Heart left ventricle (tissue), 16 donors: ENCODE measurements at regions not wholly inside any gene's neighbourhood (a gene's known extent, or its start where the extent isn't known, plus 50 kb on each side); places are given as distances from the start of the nearest gene placed in this dataset.
"Not testable (repeated sequence)": the region's sequence is repeated elsewhere in the genome, so short reads cannot be mapped to it uniquely, and the experiment has no call there.

Experiments
- ATAC-seq, 4 donors: fragments of 200-7000 bp; cut with Tn5 transposase; one replicate each; pipeline ENCODE4 v1.9.1; 2020 to 2022; ENCODE audit warnings: moderate library complexity in 4 of 4, mild to moderate bottlenecking in 3 of 4, moderate number of reproducible peaks in 1 of 4
- DNase-seq, 5 donors: peaks; one replicate each; pipeline ENCODE4 v3.0.0-alpha.2; 2020
- H3K27ac ChIP-seq, 12 donors: fragments of 200-600 bp; sonication (generic) in 4 of 12; one replicate each; pipeline versions ENCODE4 v1.5.0 to v1.8.0; 2016 to 2022; ENCODE audit warnings: mild to moderate bottlenecking in 2 of 12
- H3K27me3 ChIP-seq, 9 donors: fragments of 200-600 bp; sonication (generic) in 2 of 9; one replicate each; pipeline versions ENCODE4 v1.5.1 to v1.8.0; 2016 to 2022; ENCODE audit warnings: mild to moderate bottlenecking in 3 of 9
- H3K36me3 ChIP-seq, 9 donors: fragments of 200-600 bp; sonication (generic) in 2 of 9; one replicate each; pipeline versions ENCODE4 v1.5.0 to v1.8.0; 2018 to 2022; ENCODE audit warnings: mild to moderate bottlenecking in 2 of 9
- H3K4me1 ChIP-seq, 12 donors: fragments of 200-600 bp; sonication (generic) in 4 of 12; one replicate each; pipeline versions ENCODE4 v1.5.0 to v1.8.0; 2016 to 2022; ENCODE audit warnings: mild to moderate bottlenecking in 3 of 12
- H3K4me3 ChIP-seq, 12 donors: fragments of 200-600 bp; sonication (generic) in 4 of 12; one replicate each; pipeline versions ENCODE4 v1.5.0 to v1.8.0; 2017 to 2022; ENCODE audit warnings: mild to moderate bottlenecking in 9 of 12, moderate library complexity in 4 of 12
- H3K9me3 ChIP-seq, 12 donors: fragments of 200-600 bp; sonication (generic) in 4 of 12; one replicate each; pipeline versions ENCODE4 v1.5.0 to v1.8.0; 2016 to 2022; ENCODE audit warnings: mild to moderate bottlenecking in 1 of 12
- POLR2A ChIP-seq, 2 donors: fragments of 450-650 bp; IDR thresholded peaks; one replicate each; pipeline ENCODE4 v1.6.1; 2017; ENCODE audit warnings: antibody characterized with exemption in 2 of 2, mild to moderate bottlenecking in 2 of 2, moderate library complexity in 2 of 2
- WGBS, 4 donors: extraction: QIAGEN DNeasy Blood & Tissue Kit in 2 of 4; methylation state at CpG; one replicate each; pipeline versions ENCODE4 v1.1.5 to v1.1.7; 2013 to 2018; 5-methylcytosine and 5-hydroxymethylcytosine counted together
- intact Hi-C, 10 donors: fragments of 100-400 bp; cut with DNase I; formaldehyde crosslinking; loops; one replicate each; pipeline versions ENCODE4 v1.11.1 to v1.14.2; 2022
- TF ChIP-seq, protein P1 (sequence below), 12 donors: fragments of 200-600 bp; sonication (generic) in 4 of 12; IDR thresholded peaks; one replicate each; pipeline versions ENCODE4 v1.5.0 to v1.8.0; 2018 to 2022; ENCODE audit warnings: antibody characterized with exemption in 12 of 12, mild to moderate bottlenecking in 5 of 12
- donor health status: ischemic (EF 13 %, LVEDD 7.1; RV severe dilation, severe dysfunction).
- donor health status: healthy with polysubstance abuse.
- donor health status: DM: no; HTN: yes; CAD: no.
- donor health status: DM: no; HTN: no; CAD: no.
- donor health status: ischemic (EF 25% LVEDD 6.9; RV normal size, moderate dysfunction).
- donor health status: ischemic (EF 25% LVEDD 5.7; RV mildly dilated, moderate dysfunction).
- donor health status: healthy.
- donor health status: DM: yes; HTN: yes; CAD: no.
- donor health status: ischemic (EF 35%, LVEDD 5.7; RV mildly dilated, moderate dysfunction).
- donor health status: nonischemic (EF 11% LVEDD 7.7; RV severe dilation, severe dysfunction).
- donor health status: DM: yes; HTN: yes; CAD: no.
- donor health status: PGD.
- donor health status: ischemic (EF 29% LVEDD 5.4; RV normal size, mild dysfunction).
- donor health status: nonischemic (EF 23%, LVEDD 6.1; RV moderate dilation, normal function).

- H3K9me3 ChIP-seq, result peaks cover 0 to 10% (median 0%) of the 10 kb centered on the region in 12 donors
- H3K27ac ChIP-seq, result no peak overlapping the region
- DNase-seq, result no peak
- 73 to 89% (median 82%) methylated on average over 4 of the region's 4 CpGs for WGBS, 4 donors
- no peak for ATAC-seq
- no peaks in the 10 kb centered on the region for H3K36me3 ChIP-seq
- H3K27me3 ChIP-seq, result no peaks in the 10 kb centered on the region
- intact Hi-C loops, result no loop called here
- no peak for TF ChIP-seq POLR2A (IDR thresholded peaks at IDR 0.05)
- no peak overlapping the region for H3K4me3 ChIP-seq
- H3K4me1 ChIP-seq, result no peaks in the 10 kb centered on the region
These were observed 117.1 kb upstream of the CHD1 start for GRCh38 chr5:99045871-99046270.

DNA sequence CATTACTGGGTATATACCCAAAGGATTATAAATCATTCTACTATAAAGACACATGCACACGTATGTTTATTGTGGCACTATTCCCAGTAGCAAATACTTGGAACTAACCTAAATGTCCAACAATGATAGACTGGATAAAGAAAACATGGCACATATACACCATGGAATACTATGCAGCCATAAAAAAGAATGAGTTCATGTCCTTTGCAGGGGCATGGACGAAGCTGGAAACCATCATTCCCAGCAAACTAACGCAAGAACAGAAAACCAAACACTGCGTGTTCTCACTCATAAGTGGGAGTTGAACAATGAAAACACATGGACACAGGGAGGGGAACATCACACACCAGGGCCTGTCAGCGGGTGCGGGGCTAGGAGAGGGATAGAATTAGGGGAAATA lies 114.5 kb upstream of the CHD1 start:
- DNase-seq, H3K27me3 ChIP-seq, H3K27ac ChIP-seq, intact Hi-C loops, H3K4me1 ChIP-seq, H3K36me3 ChIP-seq, H3K4me3 ChIP-seq, ATAC-seq: not testable (repeated sequence)
- 86 to 94% (median 91%) methylated on average over 6 of the region's 6 CpGs for WGBS, 4 donors
- peaks cover 0 to 10% (median 0%) of the 10 kb centered on the region in 12 donors for H3K9me3 ChIP-seq

DNA sequence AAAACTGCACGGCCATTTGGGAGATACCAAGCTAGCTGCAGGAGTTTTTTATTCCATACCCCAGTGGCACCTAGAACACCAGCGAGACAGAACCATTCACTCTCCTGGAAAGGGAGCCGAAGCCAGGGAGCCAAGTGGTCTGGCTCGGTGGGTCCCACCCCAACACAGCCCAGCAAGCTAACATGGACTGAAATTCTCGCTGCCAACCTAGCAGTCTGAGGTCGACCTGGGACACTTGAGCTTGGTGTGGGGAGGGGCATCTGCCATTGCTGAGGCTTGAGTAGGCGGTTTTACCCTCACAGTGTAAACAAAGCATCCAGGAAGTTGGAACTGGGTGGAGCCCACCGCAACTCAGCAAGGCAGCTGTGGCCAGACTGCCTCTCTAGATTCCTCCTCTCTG lies 108.9 kb upstream of the CHD1 start:
- Histone ChIP-seq H3K9me3 (peaks cover 0 to 10% (median 0%) of the 10 kb centered on the region in 12 donors), H3K27ac (no peak overlapping the region), H3K36me3 (no peaks in the 10 kb centered on the region), H3K4me3 (no peak overlapping the region), H3K4me1 (peaks cover 0 to 35% (median 3%) of the 10 kb centered on the region in 12 donors), H3K27me3 (no peaks in the 10 kb centered on the region)
- DNase-seq (peak in 1 of 5 donors; percentile 59), ATAC-seq (no peak)
- TF ChIP-seq, protein P1, sequence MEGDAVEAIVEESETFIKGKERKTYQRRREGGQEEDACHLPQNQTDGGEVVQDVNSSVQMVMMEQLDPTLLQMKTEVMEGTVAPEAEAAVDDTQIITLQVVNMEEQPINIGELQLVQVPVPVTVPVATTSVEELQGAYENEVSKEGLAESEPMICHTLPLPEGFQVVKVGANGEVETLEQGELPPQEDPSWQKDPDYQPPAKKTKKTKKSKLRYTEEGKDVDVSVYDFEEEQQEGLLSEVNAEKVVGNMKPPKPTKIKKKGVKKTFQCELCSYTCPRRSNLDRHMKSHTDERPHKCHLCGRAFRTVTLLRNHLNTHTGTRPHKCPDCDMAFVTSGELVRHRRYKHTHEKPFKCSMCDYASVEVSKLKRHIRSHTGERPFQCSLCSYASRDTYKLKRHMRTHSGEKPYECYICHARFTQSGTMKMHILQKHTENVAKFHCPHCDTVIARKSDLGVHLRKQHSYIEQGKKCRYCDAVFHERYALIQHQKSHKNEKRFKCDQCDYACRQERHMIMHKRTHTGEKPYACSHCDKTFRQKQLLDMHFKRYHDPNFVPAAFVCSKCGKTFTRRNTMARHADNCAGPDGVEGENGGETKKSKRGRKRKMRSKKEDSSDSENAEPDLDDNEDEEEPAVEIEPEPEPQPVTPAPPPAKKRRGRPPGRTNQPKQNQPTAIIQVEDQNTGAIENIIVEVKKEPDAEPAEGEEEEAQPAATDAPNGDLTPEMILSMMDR (IDR thresholded peaks at IDR 0.05), result no peak
- no peak for TF ChIP-seq POLR2A (IDR thresholded peaks at IDR 0.05)
- WGBS, 4 donors, result 68 to 78% (median 70%) methylated on average over 6 to 8 of the region's 8 CpGs
- intact Hi-C loops, result loop anchor here in 1 of 10 donors (10.0 kb wide), 1 partner anchor 263 kb away; the partner anchor contains the start of gene RGMB

DNA sequence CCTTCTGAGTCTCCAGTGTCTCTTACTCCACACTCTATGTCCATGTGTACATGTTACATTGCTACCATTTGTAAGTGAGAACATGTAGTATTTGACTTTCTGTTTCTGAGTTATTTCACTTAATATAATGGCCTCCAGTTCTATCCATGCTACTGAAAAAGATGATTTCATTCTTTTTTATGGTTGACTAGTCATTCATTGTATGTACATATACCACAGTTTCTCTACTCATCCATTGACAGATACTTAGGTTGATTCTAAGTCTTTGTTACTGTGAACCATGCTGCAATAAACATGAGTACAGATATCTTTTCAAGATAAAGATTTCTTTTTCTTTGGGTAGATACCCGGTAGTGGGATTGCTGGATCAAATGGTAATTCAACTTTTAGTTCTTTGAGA lies 107.1 kb upstream of the CHD1 start:
- H3K4me3 ChIP-seq, result no peak overlapping the region
- 89 to 96% (median 91%) methylated on average over 1 of the region's 1 CpG for WGBS, 4 donors
- no peaks in the 10 kb centered on the region for H3K27me3 ChIP-seq
- TF ChIP-seq, protein P1 (IDR thresholded peaks at IDR 0.05), result no peak
- peaks cover 0 to 48% (median 6%) of the 10 kb centered on the region in 12 donors for H3K4me1 ChIP-seq
- no peaks in the 10 kb centered on the region for H3K9me3 ChIP-seq
- ATAC-seq (no peak), DNase-seq (no peak)
- H3K36me3 ChIP-seq, result no peaks in the 10 kb centered on the region
- intact Hi-C loops, result loop anchor here in 1 of 10 donors (10.0 kb wide), 1 partner anchor 261 kb away; the partner anchor contains the start of gene RGMB
- H3K27ac ChIP-seq, result no peak overlapping the region

GRCh38 chr5:99034336-99034735 lies 105.5 kb upstream of the CHD1 start:
- intact Hi-C loops, result loop anchor here in 2 of 10 donors (5.0 to 10.0 kb wide), 2 partner anchors 260 to 262 kb away; partner anchors contain the start of gene RGMB (in 2 of the 2)
- Histone ChIP-seq H3K27ac (peak overlapping the region in 3 of 12 donors; percentile 66 to 83 (median 70)), H3K27me3 (no peaks in the 10 kb centered on the region), H3K36me3 (no peaks in the 10 kb centered on the region), H3K4me3 (no peak overlapping the region), H3K4me1 (peaks cover 0 to 61% (median 6%) of the 10 kb centered on the region in 12 donors), H3K9me3 (no peaks in the 10 kb centered on the region)
- TF ChIP-seq, protein P1 (IDR thresholded peaks at IDR 0.05), result no peak
- no peak for TF ChIP-seq POLR2A (IDR thresholded peaks at IDR 0.05)
- DNase-seq, result no peak
- no peak for ATAC-seq
- 55 to 74% (median 63%) methylated on average over 1 of the region's 1 CpG for WGBS, 4 donors
